ENCODE measurements at regions not wholly inside any gene's neighbourhood (a gene's known extent, or its start where the extent isn't known, plus 50 kb on each side); places are given as distances from the start of the nearest gene placed in this dataset. TPM values are rescaled to one million over a fixed set of nuclear protein-coding genes. Genes with fewer than 3 reads are reported as not detected.

- Histone ChIP-seq H4K20me1 (replicated peaks; ENCODE audit: insufficient read depth) (no peaks in the 10 kb centered on the region), H3K79me2 (replicated peaks; ENCODE audit: insufficient read depth) (no peaks in the 10 kb centered on the region), H3K27ac (ENCODE audit: low read depth) (no peak overlapping the region), H3K4me1 (ENCODE audit: insufficient read depth) (no peaks in the 10 kb centered on the region), H3K9me2 (ENCODE audit: insufficient read depth) (peaks cover 5% of the 10 kb centered on the region), H2AFZ (no peak overlapping the region), H3F3A (replicated peaks; ENCODE audit: low read depth) (no peaks in the 10 kb centered on the region), H3K4me3 (no peak overlapping the region), H3K27me3 (ENCODE audit: insufficient read depth) (no peaks in the 10 kb centered on the region), H3K4me2 (no peak overlapping the region), H3K36me3 (ENCODE audit: insufficient read depth) (no peaks in the 10 kb centered on the region)
- TF ChIP-seq ZNF462 (CRISPR knock-in tag; IDR thresholded peaks at IDR 0.05) (no peak), REST (IDR thresholded peaks at IDR 0.05; ENCODE audit: unreplicated experiment) (no peak)
- Mint-ChIP-seq H3K36me3 (ENCODE audit: low read depth) (peaks cover 14% of the 10 kb centered on the region; the same call in 2 of the 3 replicates), H3K9me3 (peaks cover 64% of the 10 kb centered on the region), H3K27ac (no peak overlapping the region), H3K27me3 (ENCODE audit: insufficient read depth, low read depth, poor library complexity) (no peaks in the 10 kb centered on the region), H3K4me1 (no peaks in the 10 kb centered on the region), H3K4me3 (no peak overlapping the region)
- no peak for ATAC-seq
- DNase-seq (ENCODE audit: low spot score) = no peak
Measured at GRCh38 chr3:181040030-181040429, 50.5 kb upstream of the DNAJC19 start.

Small RNA genes lying in the stretch of these regions (small RNA-seq; reads per million reads assigned to genes)
- gene AC083904.1 (ENCODE audit: low replicate concordance) (not detected), gene RNU6-4P (ENCODE audit: low replicate concordance) (1.9 reads per million, percentile 80 among the genes with 10 or more reads in this experiment)

Data from GM23338 (cell line).